ENCODE measurements at regions not wholly inside any gene's neighbourhood (a gene's known extent, or its start where the extent isn't known, plus 50 kb on each side); places are given as distances from the start of the nearest gene placed in this dataset.
"Not testable (repeated sequence)": the region's sequence is repeated elsewhere in the genome, so short reads cannot be mapped to it uniquely, and the experiment has no call there.

- no peak overlapping the region for H3K4me3 ChIP-seq (ENCODE audit: low read depth, low read length)
- H3K27ac ChIP-seq: no peak overlapping the region
- TF ChIP-seq CTCF (IDR thresholded peaks at IDR 0.05; ENCODE audit: low read depth, low read length, missing control alignments): no peak
- H3K36me3 ChIP-seq (replicated peaks): no peaks in the 10 kb centered on the region
- H3K27me3 ChIP-seq (replicated peaks): no peaks in the 10 kb centered on the region
- DNase-seq: no peak
- in situ Hi-C loops (cut with HindIII; ENCODE audit: low pct_ligation_motif_present, low sequenced_read_pairs): no loop called here
These were observed 351.0 kb upstream of the PSMD7 start for GRCh38 chr16:73945631-73946030.

- DNase-seq; H3K36me3 ChIP-seq (replicated peaks); H3K4me3 ChIP-seq (ENCODE audit: low read depth, low read length); H3K27ac ChIP-seq; H3K27me3 ChIP-seq (replicated peaks); in situ Hi-C loops (cut with HindIII; ENCODE audit: low pct_ligation_motif_present, low sequenced_read_pairs): not testable (repeated sequence)
These were observed 353.4 kb upstream of the PSMD7 start for GRCh38 chr16:73943184-73943583.

- H3K27ac ChIP-seq; DNase-seq; in situ Hi-C loops (cut with HindIII; ENCODE audit: low pct_ligation_motif_present, low sequenced_read_pairs); H3K4me3 ChIP-seq (ENCODE audit: low read depth, low read length); H3K36me3 ChIP-seq (replicated peaks); H3K27me3 ChIP-seq (replicated peaks): not testable (repeated sequence)
These were observed 355.8 kb upstream of the PSMD7 start for GRCh38 chr16:73940786-73941185.

GRCh38 chr16:73923951-73924350 lies 372.7 kb upstream of the PSMD7 start:
- H3K27me3 ChIP-seq (replicated peaks): no peaks in the 10 kb centered on the region
- TF ChIP-seq CTCF (IDR thresholded peaks at IDR 0.05; ENCODE audit: low read depth, low read length, missing control alignments): no peak
- no peaks in the 10 kb centered on the region for H3K36me3 ChIP-seq (replicated peaks)
- DNase-seq: no peak
- in situ Hi-C loops (cut with HindIII; ENCODE audit: low pct_ligation_motif_present, low sequenced_read_pairs): no loop called here
- no peak overlapping the region for H3K4me3 ChIP-seq (ENCODE audit: low read depth, low read length)
- no peak overlapping the region for H3K27ac ChIP-seq

GRCh38 chr16:73921295-73921694 lies 375.3 kb upstream of the PSMD7 start:
- Histone ChIP-seq H3K27ac (no peak overlapping the region), H3K4me3 (ENCODE audit: low read depth, low read length) (no peak overlapping the region), H3K36me3 (replicated peaks) (no peaks in the 10 kb centered on the region), H3K27me3 (replicated peaks) (no peaks in the 10 kb centered on the region)
- no peak for DNase-seq
- in situ Hi-C loops (cut with HindIII; ENCODE audit: low pct_ligation_motif_present, low sequenced_read_pairs): no loop called here
- no peak for TF ChIP-seq CTCF (IDR thresholded peaks at IDR 0.05; ENCODE audit: low read depth, low read length, missing control alignments)

- H3K27me3 ChIP-seq (replicated peaks): no peaks in the 10 kb centered on the region
- no peak for DNase-seq
- in situ Hi-C loops (cut with HindIII; ENCODE audit: low pct_ligation_motif_present, low sequenced_read_pairs): no loop called here
- H3K27ac ChIP-seq: no peak overlapping the region
- TF ChIP-seq CTCF (IDR thresholded peaks at IDR 0.05; ENCODE audit: low read depth, low read length, missing control alignments): no peak
- H3K36me3 ChIP-seq (replicated peaks): no peaks in the 10 kb centered on the region
- no peak overlapping the region for H3K4me3 ChIP-seq (ENCODE audit: low read depth, low read length)
These were observed 379.6 kb upstream of the PSMD7 start for GRCh38 chr16:73916829-73917594.

- TF ChIP-seq CTCF (IDR thresholded peaks at IDR 0.05; ENCODE audit: low read depth, low read length, missing control alignments): no peak
- Histone ChIP-seq H3K36me3 (replicated peaks) (no peaks in the 10 kb centered on the region), H3K4me3 (ENCODE audit: low read depth, low read length) (no peak overlapping the region), H3K27me3 (replicated peaks) (no peaks in the 10 kb centered on the region), H3K27ac (no peak overlapping the region)
- no peak for DNase-seq
- in situ Hi-C loops (cut with HindIII; ENCODE audit: low pct_ligation_motif_present, low sequenced_read_pairs): no loop called here
These were observed 380.7 kb upstream of the PSMD7 start for GRCh38 chr16:73915935-73916334.
